GM18517 (cell line): ENCODE measurements at regions not wholly inside any gene's neighbourhood (a gene's known extent, or its start where the extent isn't known, plus 50 kb on each side); places are given as distances from the start of the nearest gene placed in this dataset.
"Not testable (repeated sequence)": the region's sequence is repeated elsewhere in the genome, so short reads cannot be mapped to it uniquely, and the experiment has no call there.

ENCODE experiments used
- ATAC-seq: cut with Tn5 transposase; IDR thresholded peaks from one replicate; pipeline ENCODE4 v1.9.1; 2021; ENCODE audit warnings: mild to moderate bottlenecking, moderate library complexity; ENCODE audit not compliant: unreplicated experiment

GRCh38 chr2:212913640-212914306, 237.6 kb downstream of the IKZF2 start:
- ATAC-seq: no peak

- no peak for ATAC-seq
Observed at GRCh38 chr2:212912445-212913103, 238.8 kb downstream of the IKZF2 start.

- no peak for ATAC-seq
Observed at GRCh38 chr2:212911011-212911410, 240.4 kb downstream of the IKZF2 start.

- no peak for ATAC-seq
Observed at GRCh38 chr2:212908682-212909435, 242.6 kb downstream of the IKZF2 start.

- no peak for ATAC-seq
Observed at GRCh38 chr2:212908031-212908430, 243.4 kb downstream of the IKZF2 start.

GRCh38 chr2:212906620-212907019, 244.8 kb downstream of the IKZF2 start:
- no peak for ATAC-seq

GRCh38 chr2:212905640-212906201, 245.7 kb downstream of the IKZF2 start:
- no peak for ATAC-seq

GRCh38 chr2:212904646-212905045, 246.8 kb downstream of the IKZF2 start:
- ATAC-seq: no peak

- ATAC-seq: no peak
Observed at GRCh38 chr2:212903413-212903812, 248.0 kb downstream of the IKZF2 start.

GRCh38 chr2:212902421-212902820, 249.0 kb downstream of the IKZF2 start:
- ATAC-seq: no peak

- ATAC-seq: peak; percentile 82
Observed at GRCh38 chr2:212901604-212902275, 249.7 kb downstream of the IKZF2 start.

- no peak for ATAC-seq
Observed at GRCh38 chr2:212900715-212901114, 250.7 kb downstream of the IKZF2 start.

GRCh38 chr2:212898011-212898410, 253.4 kb downstream of the IKZF2 start:
- no peak for ATAC-seq

- ATAC-seq: no peak
Observed at GRCh38 chr2:212897296-212897695, 254.1 kb downstream of the IKZF2 start.

- no peak for ATAC-seq
Observed at GRCh38 chr2:212894026-212894425, 257.4 kb downstream of the IKZF2 start.

GRCh38 chr2:212893216-212893615, 258.2 kb downstream of the IKZF2 start:
- ATAC-seq: no peak

- no peak for ATAC-seq
Observed at GRCh38 chr2:212892193-212892592, 259.2 kb downstream of the IKZF2 start.

GRCh38 chr2:212891580-212891979, 259.8 kb downstream of the IKZF2 start:
- no peak for ATAC-seq

GRCh38 chr2:212882626-212883025, 268.8 kb downstream of the IKZF2 start:
- ATAC-seq: peak; percentile 64

- not testable (repeated sequence) for ATAC-seq
Observed at GRCh38 chr2:212876556-212876955, 274.9 kb downstream of the IKZF2 start.

- not testable (repeated sequence) for ATAC-seq
Observed at GRCh38 chr2:212875950-212876349, 275.5 kb downstream of the IKZF2 start.
